ENCODE measurements at regions not wholly inside any gene's neighbourhood (a gene's known extent, or its start where the extent isn't known, plus 50 kb on each side); places are given as distances from the start of the nearest gene placed in this dataset.

DNA sequence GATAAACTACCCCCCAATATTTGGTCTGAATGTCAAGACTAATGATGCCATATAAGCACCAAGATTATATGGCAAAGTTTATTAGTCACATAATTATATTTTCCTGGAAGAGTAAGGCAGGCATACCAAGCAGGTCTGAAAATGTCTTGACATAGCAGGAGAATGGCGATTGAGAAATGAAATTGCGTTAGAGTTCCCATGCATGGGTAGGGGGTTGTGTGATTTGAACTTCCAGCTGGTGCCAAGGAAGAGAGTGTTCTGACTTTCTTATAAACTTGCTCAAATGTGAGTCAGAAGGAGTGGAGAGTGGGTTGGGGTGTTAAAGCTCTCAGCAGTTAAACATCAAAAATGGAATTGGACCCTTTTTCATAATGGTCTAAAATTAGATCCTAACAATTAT, 1200.6 kb upstream of the ACO1 start:
- BruUV-seq (replicated peaks): no TSS peak
- DNase-seq (ENCODE audit: low read depth, low spot score) (no peak), FAIRE-seq (no peak), ATAC-seq (no peak)
- H3K9me3 ChIP-seq (replicated peaks; ENCODE audit: control insufficient read depth, insufficient read depth, low read length): no peaks in the 10 kb centered on the region
- ChIA-PET POLR2A (no interaction called here), SMC1A (ENCODE audit: uncharacterized antibody, unreplicated experiment) (no interaction called here), CTCF (interaction anchor here (0.6 kb wide), 1 partner anchor 1441 kb away, joined by 3 read pairs; no protein-coding TSS in a partner anchor), RAD21 (ENCODE audit: unreplicated experiment) (no interaction called here)
- H3K36me3 ChIP-seq (ENCODE audit: control insufficient read depth in 2 of 2, insufficient read depth in 2 of 2, low read length in 1 of 2): no peaks in the 10 kb centered on the region
- no peak overlapping the region for H3K9ac ChIP-seq (ENCODE audit: control insufficient read depth, insufficient read depth, low read length)
- H3K27ac ChIP-seq (ENCODE audit: control insufficient read depth, insufficient read depth): no peak overlapping the region
- in situ Hi-C loops (cut with MboI) (no loop called here), intact Hi-C loops (cut with micrococcal nuclease; ENCODE audit: unreplicated experiment) (loop anchor here (5.0 kb wide), 1 partner anchor 53 kb away; no protein-coding TSS in a partner anchor)
- no peak overlapping the region for H3K4me2 ChIP-seq (ENCODE audit: control insufficient read depth, insufficient read depth)
- 61% methylated on average over 2 of the region's 2 CpGs for WGBS (ENCODE audit: insufficient coverage, insufficient replicate concordance, low lambda C conversion rate, missing lambda C conversion rate)
- TF ChIP-seq STAT1 (conservative IDR thresholded peaks at IDR 0.05): no peak
- no peaks in the 10 kb centered on the region for H3K27me3 ChIP-seq (replicated peaks in 1 of 2; ENCODE audit: control insufficient read depth in 2 of 2, insufficient read depth in 2 of 2, low read length in 1 of 2)
- H3K4me1 ChIP-seq (ENCODE audit: control insufficient read depth, insufficient read depth, low read length): no peaks in the 10 kb centered on the region
- H3K79me2 ChIP-seq (ENCODE audit: control insufficient read depth, insufficient read depth, low read length): no peaks in the 10 kb centered on the region
- no peaks in the 10 kb centered on the region for H4K20me1 ChIP-seq (ENCODE audit: control insufficient read depth, insufficient read depth)
- no peak overlapping the region for H2AFZ ChIP-seq (ENCODE audit: control insufficient read depth, low read depth, low read length)
- H3K4me3 ChIP-seq: no peak overlapping the region

DNA sequence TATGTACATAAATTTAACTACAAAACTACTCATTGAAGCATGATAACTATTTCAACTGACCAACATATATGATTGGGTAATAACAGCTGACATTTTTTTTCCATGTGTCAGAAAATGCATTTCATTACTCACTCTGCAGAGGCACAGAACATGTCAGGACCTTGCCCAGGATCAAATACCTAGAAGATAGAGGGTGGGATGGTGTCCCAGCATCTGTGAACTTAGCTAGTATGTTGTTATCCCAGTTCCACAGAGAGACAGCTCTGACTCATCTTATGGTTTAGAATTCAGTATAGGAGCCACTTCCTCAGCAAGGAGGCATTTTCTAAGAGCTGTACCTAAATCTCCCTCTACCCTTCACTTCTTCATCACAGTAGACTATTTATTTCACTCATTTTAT, 1198.6 kb upstream of the ACO1 start:
- H3K27me3 ChIP-seq (replicated peaks in 1 of 2; ENCODE audit: control insufficient read depth in 2 of 2, insufficient read depth in 2 of 2, low read length in 1 of 2): no peaks in the 10 kb centered on the region
- H4K20me1 ChIP-seq (ENCODE audit: control insufficient read depth, insufficient read depth): no peaks in the 10 kb centered on the region
- H3K9ac ChIP-seq (ENCODE audit: control insufficient read depth, insufficient read depth, low read length): no peak overlapping the region
- no peak overlapping the region for H3K4me3 ChIP-seq
- H3K79me2 ChIP-seq (ENCODE audit: control insufficient read depth, insufficient read depth, low read length): no peaks in the 10 kb centered on the region
- no peak overlapping the region for H3K27ac ChIP-seq (ENCODE audit: control insufficient read depth, insufficient read depth)
- POLR2A ChIA-PET: no interaction called here
- H3K9me3 ChIP-seq (replicated peaks; ENCODE audit: control insufficient read depth, insufficient read depth, low read length): no peaks in the 10 kb centered on the region
- CTCF ChIA-PET: interaction anchor here (0.7 kb wide), 1 partner anchor 31 kb away, joined by 3 read pairs; no protein-coding TSS in a partner anchor
- SMC1A ChIA-PET (ENCODE audit: uncharacterized antibody, unreplicated experiment): no interaction called here
- DNase-seq (ENCODE audit: low read depth, low spot score): no peak
- no peak for FAIRE-seq
- intact Hi-C loops (cut with micrococcal nuclease; ENCODE audit: unreplicated experiment): no loop called here
- H2AFZ ChIP-seq (ENCODE audit: control insufficient read depth, low read depth, low read length): no peak overlapping the region
- H3K36me3 ChIP-seq (ENCODE audit: control insufficient read depth in 2 of 2, insufficient read depth in 2 of 2, low read length in 1 of 2): no peaks in the 10 kb centered on the region
- no peak overlapping the region for H3K4me2 ChIP-seq (ENCODE audit: control insufficient read depth, insufficient read depth)
- ATAC-seq: no peak
- TF ChIP-seq ZNF622 (IDR thresholded peaks at IDR 0.05): no peak
- no peak for TF ChIP-seq WRNIP1 (IDR thresholded peaks at IDR 0.05; ENCODE audit: borderline replicate concordance, low read depth, low read length)
- TF ChIP-seq, protein P1, sequence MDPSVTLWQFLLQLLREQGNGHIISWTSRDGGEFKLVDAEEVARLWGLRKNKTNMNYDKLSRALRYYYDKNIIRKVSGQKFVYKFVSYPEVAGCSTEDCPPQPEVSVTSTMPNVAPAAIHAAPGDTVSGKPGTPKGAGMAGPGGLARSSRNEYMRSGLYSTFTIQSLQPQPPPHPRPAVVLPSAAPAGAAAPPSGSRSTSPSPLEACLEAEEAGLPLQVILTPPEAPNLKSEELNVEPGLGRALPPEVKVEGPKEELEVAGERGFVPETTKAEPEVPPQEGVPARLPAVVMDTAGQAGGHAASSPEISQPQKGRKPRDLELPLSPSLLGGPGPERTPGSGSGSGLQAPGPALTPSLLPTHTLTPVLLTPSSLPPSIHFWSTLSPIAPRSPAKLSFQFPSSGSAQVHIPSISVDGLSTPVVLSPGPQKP (IDR thresholded peaks at IDR 0.05; ENCODE audit: low read depth, low read length): no peak
- TF ChIP-seq, protein P2, sequence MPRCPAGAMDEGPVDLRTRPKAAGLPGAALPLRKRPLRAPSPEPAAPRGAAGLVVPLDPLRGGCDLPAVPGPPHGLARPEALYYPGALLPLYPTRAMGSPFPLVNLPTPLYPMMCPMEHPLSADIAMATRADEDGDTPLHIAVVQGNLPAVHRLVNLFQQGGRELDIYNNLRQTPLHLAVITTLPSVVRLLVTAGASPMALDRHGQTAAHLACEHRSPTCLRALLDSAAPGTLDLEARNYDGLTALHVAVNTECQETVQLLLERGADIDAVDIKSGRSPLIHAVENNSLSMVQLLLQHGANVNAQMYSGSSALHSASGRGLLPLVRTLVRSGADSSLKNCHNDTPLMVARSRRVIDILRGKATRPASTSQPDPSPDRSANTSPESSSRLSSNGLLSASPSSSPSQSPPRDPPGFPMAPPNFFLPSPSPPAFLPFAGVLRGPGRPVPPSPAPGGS (IDR thresholded peaks at IDR 0.05; ENCODE audit: borderline replicate concordance, insufficient read depth, low read depth, low read length, poor library complexity, severe bottlenecking): no peak
- TF ChIP-seq, protein P3, sequence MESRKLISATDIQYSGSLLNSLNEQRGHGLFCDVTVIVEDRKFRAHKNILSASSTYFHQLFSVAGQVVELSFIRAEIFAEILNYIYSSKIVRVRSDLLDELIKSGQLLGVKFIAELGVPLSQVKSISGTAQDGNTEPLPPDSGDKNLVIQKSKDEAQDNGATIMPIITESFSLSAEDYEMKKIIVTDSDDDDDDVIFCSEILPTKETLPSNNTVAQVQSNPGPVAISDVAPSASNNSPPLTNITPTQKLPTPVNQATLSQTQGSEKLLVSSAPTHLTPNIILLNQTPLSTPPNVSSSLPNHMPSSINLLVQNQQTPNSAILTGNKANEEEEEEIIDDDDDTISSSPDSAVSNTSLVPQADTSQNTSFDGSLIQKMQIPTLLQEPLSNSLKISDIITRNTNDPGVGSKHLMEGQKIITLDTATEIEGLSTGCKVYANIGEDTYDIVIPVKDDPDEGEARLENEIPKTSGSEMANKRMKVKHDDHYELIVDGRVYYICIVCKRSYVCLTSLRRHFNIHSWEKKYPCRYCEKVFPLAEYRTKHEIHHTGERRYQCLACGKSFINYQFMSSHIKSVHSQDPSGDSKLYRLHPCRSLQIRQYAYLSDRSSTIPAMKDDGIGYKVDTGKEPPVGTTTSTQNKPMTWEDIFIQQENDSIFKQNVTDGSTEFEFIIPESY (IDR thresholded peaks at IDR 0.05): no peak
- no peaks in the 10 kb centered on the region for H3K4me1 ChIP-seq (ENCODE audit: control insufficient read depth, insufficient read depth, low read length)
- in situ Hi-C loops (cut with MboI): no loop called here
- BruUV-seq (replicated peaks): no TSS peak
- RAD21 ChIA-PET (ENCODE audit: unreplicated experiment): no interaction called here
